Fibroblast of skin of abdomen (primary cell): ENCODE measurements at regions not wholly inside any gene's neighbourhood (a gene's known extent, or its start where the extent isn't known, plus 50 kb on each side); places are given as distances from the start of the nearest gene placed in this dataset.
"Not testable (repeated sequence)": the region's sequence is repeated elsewhere in the genome, so short reads cannot be mapped to it uniquely, and the experiment has no call there.

Experiments used
- DNase-seq: peaks from one replicate; pipeline ENCODE4 v3.0.0-alpha.2; 2013

DNA sequence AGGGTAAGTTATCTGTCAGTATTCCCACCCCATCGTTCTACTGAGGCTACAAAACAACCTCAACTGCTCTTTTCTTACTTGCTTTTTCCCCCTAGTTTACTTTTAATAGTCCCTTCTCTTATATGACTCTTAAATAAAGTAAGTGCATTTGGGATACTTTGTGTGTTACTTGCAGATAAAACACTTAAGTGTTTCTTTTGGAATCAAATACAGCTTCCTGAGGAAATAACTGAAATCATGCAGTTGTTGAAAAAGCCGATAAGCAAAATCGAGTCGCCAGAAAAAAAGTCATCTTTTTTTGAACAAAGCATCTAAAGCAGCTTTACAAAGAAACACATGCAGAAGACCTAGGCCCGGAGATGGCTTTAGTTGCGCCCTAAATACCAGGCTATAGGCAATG is 53.5 kb upstream of the EPB41L4A start:
- no peak for DNase-seq

DNA sequence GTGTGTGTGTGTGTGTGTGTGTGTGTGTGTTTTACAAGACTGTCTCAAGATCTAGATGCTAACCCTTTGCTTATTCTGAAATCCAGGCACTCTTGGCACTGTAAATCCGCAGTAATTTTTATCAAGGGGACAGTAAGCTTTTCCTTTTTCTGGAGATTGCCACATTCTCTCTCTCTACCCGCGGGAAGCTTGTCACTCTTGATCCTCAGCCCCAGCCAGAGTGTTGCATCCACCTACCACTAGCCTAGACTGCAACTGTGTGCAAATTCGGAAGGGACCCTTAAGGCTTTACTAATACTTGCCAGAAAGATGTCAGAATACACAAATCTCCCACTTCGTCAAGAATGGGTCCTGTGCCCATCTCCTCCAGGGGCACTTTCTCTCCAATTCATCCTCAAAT is 54.9 kb upstream of the EPB41L4A start:
- no peak for DNase-seq

DNA sequence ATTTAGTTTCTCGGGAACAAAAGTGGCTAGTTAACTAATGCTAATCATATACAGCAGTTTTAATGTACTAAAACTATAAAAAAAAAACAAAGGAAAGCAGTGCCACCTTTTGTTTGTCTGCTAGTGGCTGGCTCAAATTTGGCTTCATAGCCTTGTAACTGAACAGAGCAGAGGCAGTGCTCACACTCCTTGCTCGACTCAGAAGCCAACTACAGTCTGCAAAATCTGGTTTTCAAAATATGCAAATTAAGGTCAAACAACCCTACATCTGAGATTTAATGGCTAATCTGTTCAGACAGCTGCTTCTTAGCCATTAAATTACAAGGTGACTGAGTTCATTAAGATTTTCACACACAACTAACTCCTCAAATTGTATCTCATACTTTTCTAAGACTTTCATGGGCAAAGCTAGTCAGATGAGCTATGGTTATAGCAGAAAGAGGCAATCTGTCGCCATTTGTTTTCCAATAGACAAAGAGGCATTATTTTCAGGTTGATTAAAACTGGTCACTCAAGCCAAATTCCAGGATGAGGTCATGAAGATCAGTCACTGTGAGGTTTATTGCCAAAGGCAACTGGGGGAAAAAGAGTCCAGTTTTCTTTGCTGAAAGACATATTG is 56.8 kb upstream of the EPB41L4A start:
- DNase-seq: no peak

DNA sequence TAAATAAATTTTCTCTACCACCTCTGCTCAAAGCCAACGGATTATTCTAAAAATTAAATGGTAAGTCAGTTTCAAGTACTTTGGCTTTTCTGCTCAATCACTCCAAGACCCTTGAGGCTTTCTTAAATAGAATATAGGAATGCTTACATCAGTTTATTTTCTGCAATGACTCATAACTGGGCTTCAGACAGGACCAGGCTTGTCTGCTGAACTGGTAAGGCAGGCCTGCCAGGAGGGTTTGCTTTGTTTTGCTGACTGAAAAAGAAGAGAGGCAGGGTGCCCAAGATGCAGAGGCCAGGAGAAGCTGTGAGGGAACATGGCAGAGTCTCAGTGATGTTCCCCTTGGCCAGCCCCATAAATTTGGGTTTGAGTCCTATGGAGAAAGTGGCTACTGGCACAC is 60.3 kb upstream of the EPB41L4A start:
- peak; percentile 36 for DNase-seq

DNA sequence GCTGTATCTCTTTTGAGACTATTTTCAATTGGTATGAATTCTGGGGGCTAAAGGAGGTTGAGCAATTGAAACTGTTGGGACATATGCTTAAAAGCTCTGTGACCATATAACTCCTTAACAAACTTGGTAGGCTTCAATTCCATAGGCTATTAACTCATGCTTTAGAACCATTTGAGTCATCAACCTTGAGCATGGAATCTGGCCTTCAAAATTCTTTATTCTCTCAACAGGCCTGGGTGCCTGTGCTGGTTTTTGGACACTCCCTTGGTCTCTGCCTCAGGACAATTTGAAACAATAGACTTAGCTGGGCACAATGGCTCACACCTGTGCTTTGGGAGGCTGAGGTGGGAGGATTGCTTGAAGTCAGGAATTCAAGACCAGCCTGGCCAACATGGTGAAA is 61.4 kb upstream of the EPB41L4A start:
- no peak for DNase-seq

DNA sequence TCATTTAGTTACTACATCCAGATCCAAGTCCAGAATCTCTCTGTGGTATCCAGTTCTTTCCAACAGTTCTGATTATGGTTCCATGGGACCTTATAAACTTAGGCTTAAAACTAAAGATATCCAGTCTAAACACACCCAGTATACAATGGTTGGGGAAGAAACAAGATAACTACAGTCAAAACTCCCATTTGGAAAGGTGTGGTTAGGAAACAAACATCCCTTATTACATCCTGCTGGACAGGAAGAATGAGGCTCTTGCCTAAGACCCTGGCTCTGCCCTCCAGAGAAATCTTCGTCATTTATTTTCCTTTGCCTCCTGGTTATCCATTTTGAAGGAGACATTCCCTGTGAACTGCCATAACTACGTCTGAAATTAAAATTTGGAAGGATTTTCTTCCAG is 64.6 kb upstream of the EPB41L4A start:
- DNase-seq: no peak

DNA sequence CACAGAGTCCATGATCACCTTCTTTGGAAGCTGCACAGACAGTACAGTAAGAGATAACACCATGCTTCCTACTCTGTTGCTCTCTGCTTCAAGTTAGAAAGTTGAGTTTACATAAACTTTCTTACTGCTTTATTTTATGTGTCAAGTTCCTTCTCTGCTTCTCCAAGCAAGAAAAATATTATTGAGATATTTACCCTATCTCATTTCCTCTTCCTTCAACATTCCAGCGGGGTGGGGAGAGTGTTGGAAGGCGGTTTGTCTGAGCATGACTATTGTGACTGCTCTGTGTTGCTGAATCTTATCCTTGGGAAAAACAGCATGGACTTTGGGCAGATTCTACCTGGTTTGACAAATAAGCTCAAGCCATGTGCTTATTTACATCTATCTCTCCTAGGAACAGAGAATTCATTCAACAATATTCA is 66.9 kb upstream of the EPB41L4A start:
- DNase-seq: no peak

DNA sequence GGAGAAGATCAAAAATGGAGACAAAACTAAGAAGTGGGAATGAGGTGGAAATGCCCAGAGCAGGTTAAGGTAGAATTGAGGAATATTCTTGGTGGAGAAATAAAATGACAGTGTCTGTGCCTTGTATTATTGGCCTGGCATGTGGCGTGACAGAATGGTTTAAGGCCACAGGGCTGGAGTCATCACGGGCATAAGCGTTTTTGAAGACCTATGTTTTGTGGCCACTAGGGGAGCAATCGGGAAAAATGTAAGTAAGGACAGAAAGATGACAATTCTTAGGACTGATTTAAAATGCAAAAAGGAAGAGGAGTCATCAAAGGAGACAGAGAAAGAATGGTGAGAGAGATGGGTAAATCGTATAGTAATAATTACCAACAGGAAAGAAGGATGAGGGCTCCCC is 72.2 kb upstream of the EPB41L4A start:
- DNase-seq: no peak

DNA sequence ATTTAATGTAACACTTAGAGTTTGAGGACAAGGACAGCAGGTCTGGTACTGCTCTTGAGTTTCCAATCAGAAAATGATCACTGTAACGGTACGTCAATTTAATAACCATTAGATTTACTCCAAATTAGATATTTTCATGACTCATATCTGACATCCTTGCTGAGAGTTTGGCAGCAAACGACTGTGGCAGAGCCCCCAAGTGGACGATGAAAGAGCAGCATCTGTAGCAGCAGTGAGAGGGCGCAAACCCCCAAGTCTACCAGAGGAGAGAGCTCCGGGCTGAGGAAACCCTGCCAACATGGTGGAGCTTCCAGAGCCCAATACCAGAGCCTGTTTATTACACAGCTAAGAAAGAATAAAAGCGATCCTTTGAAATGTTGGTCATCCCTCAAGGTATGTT is 73.2 kb upstream of the EPB41L4A start:
- DNase-seq: peak; percentile 14

DNA sequence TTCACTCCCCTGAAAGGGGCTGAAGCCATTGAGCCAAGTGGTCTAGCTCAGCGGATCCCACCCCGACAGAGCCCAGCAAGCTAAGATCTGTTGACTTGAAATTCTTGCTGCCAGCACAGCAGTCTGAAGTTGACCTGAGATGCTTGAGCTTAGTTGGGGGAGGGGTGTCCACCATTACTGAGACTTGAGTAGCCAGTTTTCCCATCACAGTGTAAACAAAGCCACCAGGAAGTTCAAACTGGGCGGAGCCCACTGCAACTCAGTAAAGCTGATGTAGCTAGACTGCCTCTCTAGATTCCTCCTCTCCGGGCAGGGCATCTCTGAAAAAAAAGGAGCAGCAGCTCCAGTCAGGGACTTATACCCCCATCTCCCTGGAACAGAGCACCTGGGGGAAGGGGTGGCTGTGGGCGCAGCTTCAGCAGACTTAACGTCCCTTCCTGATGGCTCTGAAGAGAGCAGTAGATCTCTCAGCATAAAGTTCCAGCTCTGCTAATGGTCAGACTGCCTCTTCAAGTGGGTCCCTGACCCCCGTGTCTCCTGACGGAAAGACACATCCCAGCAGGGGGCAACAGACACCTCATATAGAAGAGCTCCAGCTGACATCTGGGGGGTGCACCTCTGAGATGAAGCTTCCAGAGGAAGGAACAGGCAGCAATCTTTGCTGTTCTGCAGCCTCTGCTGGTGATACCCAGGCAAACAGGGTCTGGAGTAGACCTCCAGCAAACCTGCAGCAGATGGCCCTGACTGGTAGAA is 84.8 kb upstream of the EPB41L4A start:
- not testable (repeated sequence) for DNase-seq

DNA sequence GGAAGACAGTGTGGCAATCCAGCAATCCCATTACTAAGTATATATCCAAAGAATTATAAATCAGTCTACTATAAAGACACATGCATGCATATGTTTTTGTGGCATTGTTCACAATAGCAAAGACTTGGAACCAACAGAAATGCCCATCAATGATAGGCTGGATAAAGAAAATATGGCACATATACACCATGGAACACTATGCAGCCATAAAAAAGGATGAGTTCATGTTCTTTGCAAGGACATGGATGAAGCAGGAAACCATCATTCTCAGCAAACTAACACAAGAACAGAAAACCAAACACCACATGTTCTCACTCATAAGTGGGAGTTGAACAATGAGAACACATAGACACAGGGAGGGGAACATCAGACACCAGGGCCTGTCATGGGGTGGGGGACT is 90.0 kb upstream of the EPB41L4A start:
- not testable (repeated sequence) for DNase-seq

DNA sequence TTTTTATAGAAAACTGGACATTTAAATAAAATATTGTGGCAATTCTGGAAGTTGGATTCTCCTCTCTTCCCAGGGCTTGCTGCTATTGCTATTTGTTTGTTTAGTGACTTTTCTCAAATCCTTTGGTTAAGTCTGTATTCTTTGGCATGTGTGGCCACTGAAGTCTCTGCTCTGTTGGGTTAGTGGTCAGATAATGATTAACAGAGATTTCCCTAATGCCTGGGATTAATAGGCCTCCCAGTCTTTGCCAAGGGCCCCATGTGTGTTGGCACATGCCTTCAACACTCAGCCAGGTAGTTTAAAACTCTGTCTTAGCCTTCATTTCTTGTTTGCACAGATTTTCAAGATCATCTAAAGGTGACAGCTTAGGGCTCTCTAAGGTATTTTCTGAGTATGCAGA is 92.8 kb upstream of the EPB41L4A start:
- no peak for DNase-seq

DNA sequence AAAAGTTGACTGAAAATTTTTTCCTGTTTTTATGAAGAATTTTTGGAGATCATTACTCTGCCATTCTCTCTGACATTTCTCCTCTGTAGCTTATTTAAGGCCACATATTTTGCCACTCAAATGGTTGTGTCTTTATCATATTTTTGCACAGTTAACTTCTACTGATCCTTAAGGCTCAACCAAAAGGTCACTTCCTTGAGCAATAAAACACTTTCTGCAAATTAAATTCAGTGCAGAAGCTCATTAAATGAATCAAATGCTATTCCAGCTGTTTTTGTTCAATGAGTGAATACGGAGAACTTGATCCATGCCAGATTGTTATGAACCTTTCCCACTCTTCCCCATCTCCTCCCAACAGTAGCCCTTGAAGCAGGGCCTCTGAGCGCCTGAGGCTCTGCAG is 93.8 kb upstream of the EPB41L4A start:
- no peak for DNase-seq

DNA sequence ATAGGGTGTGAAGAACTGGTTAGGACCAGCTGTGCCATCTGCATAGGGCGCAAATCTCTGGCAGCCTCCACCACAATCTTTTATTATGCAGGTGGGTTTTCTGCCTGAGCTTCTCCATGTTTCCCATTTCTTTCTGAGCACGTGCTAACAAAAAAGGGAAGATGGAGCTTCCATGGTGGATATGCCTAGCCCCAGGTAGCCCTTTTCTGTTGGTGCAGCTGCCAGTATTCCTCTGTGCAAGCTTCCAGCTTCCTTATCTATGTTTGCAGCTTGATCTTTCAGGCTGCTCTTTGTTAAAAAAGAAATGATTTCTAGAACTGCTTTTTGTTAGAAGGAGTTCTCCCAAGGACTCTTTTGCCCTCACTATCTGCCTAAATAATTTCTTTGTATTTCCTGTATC is 95.0 kb upstream of the EPB41L4A start:
- no peak for DNase-seq

DNA sequence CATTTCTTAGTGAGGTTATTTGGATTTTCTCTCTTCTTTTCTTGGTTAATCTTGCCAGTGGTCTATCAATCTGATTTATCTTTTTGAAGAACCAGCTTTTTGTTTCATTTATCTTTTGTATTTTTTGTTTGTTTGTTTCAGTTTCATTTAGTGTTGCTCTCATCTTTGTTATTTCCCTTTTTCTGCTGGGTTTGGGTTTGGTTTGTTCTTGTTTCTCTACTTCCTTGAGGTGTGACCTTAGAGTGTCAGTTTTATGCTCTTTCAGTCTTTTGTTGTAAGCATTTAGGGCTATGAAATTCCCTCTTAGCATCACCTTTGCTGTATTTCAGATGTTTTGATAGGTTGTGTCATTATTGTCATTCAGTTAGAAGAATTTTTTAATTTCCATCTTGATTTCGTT is 101.4 kb upstream of the EPB41L4A start:
- DNase-seq: not testable (repeated sequence)

DNA sequence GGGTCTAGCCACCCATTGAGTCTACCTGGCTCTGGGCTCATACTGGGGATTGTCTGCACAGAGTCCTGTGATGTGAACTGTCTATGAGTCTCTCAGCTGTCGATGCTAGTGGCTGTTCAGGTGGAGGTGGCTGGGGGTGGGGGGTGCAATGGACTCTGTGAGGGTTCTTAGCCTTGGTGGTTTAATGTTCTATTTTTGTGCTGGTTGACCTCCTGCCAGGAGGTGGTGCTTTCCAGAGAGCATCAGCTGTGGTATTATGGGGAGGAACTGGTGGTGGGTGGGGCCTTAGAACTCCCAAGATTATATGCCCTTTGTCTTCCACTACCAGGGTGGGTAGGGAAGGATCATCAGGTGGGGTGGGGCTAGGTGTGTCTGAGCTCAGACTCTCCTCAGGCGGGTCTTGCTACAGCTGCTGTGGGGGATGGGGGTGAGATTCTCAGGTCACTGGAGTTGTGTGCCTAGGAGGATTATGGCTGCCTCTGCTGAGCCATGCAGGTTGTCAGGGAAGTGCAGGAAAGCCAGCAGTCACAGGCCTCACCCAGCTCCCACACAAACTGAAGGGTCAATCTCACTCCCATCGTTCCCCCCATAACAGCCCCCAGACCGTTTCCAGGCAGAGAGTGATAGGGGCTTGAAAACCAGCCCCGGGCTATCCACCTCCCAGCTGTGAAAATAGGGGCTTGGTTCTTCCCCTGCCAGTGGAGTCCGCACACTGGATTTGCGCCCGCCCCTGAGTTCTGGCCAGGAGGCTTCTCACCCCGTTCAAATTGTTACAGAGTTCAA is 104.0 kb upstream of the EPB41L4A start:
- not testable (repeated sequence) for DNase-seq

DNA sequence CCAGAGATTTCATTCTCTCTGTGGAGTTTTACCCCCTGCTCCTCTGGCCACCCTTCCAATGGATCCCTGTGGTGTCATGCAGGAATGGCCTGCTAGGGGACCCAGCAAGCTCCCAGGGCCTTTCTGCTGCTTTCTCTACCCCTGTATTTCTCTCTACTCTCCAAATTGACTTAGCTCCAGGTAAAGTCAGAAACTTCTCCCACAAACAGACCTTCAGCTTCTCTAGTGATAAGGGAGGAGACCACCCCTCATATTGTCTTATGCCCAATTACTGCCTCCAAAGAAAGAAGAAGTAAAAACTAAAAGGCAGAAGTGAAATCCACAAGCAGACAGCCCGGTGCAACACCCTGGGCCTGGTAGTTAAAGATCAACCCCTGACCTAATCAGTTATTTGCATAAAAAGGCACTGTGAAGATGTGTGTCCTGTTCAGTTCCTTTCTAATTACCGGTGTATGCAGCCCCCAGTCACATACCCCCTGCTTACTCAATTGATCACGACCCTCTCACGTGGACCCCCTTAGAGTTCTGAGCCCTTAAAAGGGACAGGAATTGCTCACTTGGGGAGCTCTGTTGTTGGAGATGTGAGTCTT is 104.7 kb upstream of the EPB41L4A start:
- not testable (repeated sequence) for DNase-seq

DNA sequence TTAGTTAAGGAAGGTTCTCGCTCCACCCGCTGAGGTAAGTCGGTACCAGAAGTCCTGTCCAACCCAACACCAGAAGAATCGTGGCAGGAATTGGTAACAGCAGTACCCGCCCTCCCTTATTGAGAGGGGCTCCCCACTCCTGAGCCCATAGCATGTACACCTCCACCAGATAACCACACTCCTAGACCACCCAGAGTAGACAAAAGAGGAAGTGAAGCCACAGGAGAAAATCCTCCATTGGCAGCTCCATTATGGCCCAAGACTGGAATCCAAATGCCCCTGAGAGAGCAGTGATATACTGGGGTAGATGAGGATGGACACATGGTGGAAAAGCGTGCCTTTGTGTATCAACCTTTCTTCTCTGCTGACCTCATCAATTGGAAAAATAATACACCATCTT is 106.1 kb upstream of the EPB41L4A start:
- no peak for DNase-seq

DNA sequence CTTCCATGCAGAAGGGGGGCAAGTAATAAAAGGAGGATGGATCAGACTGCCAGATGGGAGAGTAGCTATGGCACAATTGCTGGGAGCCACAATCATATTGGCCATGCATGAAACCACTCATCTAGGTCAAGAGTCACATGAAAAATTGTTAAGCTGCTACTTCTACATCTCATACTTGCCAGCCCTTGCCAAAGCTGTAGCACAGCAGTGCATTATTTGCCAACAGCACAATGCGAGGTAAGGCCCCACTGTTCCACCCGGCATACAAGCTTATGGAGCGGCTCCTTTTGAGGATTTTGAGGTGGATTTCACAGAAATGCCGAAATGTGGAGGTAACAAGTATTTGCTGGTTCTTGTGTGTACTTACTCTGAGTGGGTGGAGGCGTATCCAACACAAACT is 109.9 kb upstream of the EPB41L4A start:
- DNase-seq: no peak

DNA sequence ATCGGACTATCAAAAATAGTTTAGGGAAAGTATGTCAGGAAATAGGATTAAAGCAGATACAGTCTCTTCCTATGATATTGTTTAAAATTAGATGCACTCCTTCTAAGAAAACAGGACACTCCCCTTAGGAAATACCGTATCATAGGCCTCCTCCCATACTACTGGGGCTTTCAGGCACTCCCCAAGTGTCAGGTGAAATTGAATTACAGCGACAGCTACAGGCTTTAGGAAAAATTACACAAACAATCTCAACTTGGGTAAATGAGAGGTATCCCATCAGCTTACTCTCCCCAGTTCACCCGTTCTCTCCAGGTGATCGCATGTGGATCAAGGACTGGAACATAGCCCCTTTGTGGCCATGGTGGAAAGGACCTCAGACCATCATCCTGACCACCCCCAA is 110.4 kb upstream of the EPB41L4A start:
- DNase-seq: no peak

DNA sequence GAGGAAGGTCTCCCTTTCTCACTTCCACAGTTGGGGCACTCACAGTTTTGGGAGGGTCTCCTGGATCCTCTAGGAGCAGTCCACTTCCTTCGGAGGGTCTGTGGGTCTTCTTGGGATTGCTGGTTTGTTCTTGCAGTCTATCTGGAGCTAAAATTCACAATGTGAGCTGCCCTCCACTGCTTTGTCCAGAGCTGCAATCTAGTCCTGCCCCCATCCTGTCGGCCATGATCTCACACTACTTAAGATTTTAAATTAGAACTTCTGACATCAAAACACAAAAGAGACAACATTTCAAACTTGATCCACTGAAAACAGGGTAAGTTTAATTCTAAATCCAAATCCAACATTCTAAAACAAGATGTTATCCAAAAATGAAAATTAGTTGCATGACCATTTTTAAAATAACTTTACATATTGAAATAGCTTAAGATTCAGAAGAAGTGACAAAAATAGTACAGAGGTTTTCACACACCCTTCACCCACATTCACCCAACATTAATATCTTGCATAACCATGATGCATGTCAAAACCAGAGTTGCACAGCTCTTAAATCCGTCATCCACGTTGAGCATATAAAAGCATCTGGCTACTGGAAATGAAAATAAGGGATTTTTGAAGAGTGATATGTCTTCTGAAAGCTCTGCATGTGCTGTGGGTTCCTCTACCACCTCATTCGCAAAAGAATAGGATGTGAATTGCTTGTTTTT is 113.7 kb upstream of the EPB41L4A start:
- DNase-seq: no peak

DNA sequence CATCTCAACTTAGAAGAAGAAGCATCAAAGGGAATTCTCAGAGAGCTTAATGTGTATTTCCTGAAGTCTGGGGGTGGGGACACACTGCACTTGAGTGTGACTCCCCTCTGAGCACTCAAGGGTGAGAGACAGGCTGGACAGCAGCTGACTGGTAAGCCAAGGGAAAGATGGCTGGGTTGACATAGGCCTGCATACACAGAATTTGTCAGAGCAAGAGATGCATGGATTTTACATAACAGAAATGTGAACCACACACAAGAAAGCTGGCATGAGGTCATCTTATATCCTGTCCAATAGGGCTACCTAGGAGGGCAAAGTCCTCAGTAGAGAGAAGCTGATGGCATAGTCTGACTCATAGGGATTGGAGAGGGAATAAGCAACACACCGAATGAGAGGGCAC is 114.3 kb upstream of the EPB41L4A start:
- DNase-seq: no peak
